GM21717 (cell line): ENCODE measurements at regions not wholly inside any gene's neighbourhood (a gene's known extent, or its start where the extent isn't known, plus 50 kb on each side); places are given as distances from the start of the nearest gene placed in this dataset.

Source experiments
- ATAC-seq: cut with Tn5 transposase; IDR thresholded peaks from one replicate; pipeline ENCODE4 v1.9.1; 2021; ENCODE audit warnings: mild to moderate bottlenecking, moderate library complexity; ENCODE audit not compliant: unreplicated experiment

GRCh38 chr6:1123386-1124375 is 188.2 kb upstream of the FOXQ1 start:
- no peak for ATAC-seq

GRCh38 chr6:1122083-1122482 is 189.8 kb upstream of the FOXQ1 start:
- no peak for ATAC-seq

GRCh38 chr6:1118287-1118647 is 193.6 kb upstream of the FOXQ1 start:
- no peak for ATAC-seq

- no peak for ATAC-seq
These were observed 194.2 kb upstream of the FOXQ1 start for GRCh38 chr6:1117530-1118286.

DNA sequence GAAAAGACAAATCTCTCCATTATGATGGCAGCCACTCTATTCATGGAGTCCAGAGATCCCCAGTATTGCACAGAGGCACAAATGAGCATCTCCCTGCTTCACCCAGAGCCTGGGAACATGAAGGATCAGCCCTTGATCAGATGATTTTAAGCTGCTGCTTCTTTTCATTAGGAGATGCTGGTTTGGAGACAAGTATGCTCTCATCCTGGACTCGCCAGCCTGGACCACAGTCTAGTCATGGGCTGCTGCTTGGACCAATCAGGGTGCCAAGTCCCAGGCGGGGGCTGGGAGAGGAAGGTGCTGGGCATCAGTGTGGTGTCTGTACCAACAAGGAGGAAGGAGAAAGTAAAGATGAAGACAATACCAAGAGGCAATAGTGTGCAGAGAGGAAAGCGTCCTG is 195.7 kb upstream of the FOXQ1 start:
- no peak for ATAC-seq

DNA sequence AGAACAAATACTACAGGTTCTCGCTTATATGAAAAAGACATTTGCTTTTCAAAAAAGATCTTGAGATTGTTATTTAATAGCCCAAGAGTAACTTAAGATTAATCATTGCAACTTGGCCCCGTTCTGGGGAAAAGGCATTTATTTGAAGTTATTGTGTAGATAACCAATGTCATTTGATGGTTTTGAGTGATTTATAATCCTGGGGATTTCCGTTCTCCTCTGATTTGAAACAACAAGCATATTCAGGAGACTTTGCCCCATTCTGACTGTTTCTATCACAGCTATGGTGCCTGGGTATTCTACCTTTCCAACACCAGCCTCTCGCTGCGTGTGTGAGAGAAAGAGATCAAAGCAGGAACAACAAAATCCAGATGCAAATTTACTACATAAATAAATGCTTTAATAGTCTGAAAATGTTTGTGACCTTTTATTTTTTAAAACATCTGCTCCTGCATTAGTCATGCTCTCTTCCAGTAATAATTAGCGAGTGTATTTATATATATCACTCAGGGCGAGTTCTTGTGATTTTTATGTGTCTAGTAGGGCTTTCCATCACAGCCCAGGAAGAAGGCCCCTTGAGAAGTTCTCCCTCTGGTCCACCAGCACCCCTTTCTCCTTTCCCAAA is 197.9 kb upstream of the FOXQ1 start:
- no peak for ATAC-seq

DNA sequence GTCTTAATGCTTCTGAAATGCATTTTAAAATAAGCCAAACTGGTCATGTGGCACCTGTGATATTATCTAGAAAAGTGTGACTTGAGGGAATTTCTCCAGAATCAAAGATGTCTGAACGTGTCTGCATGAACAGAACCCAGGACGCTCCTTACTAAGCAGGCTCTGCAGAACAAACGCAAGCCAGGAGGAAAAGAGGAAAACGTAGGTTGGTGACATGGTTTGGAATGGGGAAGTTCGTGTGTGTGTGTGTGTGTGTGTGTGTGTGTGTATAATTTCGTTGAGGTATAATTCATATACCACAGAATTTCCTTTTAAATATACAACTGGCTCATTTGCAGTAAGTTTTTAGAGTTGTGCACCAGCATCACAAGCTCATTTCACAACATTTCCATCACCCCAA is 200.5 kb upstream of the FOXQ1 start:
- ATAC-seq, result no peak

- ATAC-seq, result no peak
These were observed 201.0 kb upstream of the FOXQ1 start for GRCh38 chr6:1110941-1111349.

DNA sequence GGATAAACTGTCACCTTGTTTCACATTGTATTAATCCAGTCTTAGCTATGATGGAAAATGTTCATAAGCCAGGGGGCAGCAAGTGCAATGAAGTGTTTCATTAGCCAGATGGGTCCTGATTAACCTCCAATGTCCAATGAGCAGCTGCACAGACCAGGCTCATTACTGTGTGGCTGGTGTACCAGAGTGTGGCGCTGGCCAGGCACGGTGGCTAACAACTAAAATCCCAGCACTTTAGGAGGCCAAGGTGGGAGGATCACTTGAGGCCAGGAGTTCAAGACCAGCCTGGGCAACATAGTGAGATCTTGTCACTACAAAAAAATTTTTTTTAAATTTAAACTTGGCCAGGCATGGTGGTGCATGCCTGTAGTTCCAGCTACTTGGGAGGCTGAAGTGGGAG is 201.7 kb upstream of the FOXQ1 start:
- no peak for ATAC-seq

DNA sequence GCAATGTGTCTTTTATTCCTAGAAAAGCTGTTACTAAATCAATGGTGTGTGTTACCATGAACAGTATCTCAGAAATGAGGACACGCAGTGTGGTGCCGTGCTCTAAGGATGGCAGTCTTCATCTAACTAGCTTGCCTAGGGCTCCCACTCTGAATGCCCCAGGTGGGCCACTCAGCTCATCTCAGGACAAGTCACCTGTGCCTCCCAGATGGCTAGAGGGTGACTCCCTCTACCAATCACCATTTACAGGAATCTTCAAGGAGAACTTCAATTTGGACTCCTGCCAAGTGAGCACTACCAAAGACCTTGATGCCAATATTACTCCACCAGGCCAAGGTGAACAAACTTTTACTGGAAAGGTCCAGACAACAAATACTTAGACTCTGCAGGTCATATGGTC is 202.8 kb upstream of the FOXQ1 start:
- ATAC-seq, result no peak

- no peak for ATAC-seq
These were observed 203.7 kb upstream of the FOXQ1 start for GRCh38 chr6:1108198-1108597.

DNA sequence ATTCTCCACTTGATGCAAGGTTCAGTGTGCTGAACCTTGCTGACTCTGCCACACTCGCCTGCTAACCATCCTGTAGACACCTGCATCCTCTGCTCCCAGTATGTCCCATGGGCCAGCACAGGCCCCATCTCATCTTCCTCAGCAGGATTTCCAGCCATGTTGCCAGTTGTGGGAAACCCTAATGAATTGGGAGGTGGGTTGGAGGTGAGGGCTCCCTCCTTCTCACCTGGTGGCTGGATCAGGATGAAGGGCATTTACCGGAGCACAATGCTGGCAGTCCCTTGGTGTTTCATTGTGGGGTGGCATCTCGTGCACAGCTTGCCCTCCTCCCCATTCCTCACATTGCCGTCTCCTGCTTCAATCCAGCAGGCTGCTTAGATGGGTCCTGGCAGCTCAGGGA is 204.3 kb upstream of the FOXQ1 start:
- ATAC-seq, result no peak

GRCh38 chr6:1105833-1106400 is 206.0 kb upstream of the FOXQ1 start:
- no peak for ATAC-seq

GRCh38 chr6:1104988-1105670 is 206.8 kb upstream of the FOXQ1 start:
- no peak for ATAC-seq

GRCh38 chr6:1103945-1104623 is 207.8 kb upstream of the FOXQ1 start:
- ATAC-seq, result no peak

GRCh38 chr6:1103021-1103420 is 208.9 kb upstream of the FOXQ1 start:
- ATAC-seq, result no peak

DNA sequence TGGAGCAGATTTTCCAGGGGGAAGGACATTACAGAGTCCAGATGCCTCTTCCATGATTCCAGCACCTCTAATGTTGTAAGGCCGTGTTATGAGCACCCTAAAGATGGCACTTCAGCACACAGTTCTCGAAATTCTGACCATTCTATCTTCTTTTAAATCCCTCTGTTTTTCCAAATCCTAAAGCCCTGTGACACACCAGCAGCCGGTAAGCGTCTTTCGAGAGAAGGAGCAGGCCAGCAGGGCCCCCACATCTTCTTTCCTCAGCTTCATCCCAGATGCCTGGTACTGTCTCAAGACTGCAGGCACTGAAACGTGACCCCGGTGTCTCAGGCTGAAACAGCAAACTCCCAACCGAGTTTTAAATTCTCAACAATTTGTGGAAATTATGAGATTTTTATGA is 211.6 kb upstream of the FOXQ1 start:
- no peak for ATAC-seq

DNA sequence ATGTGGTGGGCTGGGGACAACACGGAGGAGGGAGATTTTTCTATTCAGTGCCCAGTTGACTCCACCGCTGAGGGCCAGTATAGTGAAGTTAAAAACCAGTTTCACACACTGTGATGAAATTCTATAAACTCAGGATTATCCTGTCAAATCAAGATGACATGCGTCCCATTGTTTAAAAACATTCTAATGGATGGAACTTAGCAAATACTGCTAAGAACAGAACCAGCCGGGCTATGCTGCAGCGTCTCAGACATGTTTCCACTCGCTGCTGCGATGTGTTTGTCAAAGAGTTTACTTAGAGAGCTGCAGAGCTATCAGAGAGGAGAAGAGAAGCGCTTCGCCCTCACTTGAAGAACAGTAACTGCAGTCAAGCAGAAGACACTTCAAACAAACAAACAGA is 212.6 kb upstream of the FOXQ1 start:
- no peak for ATAC-seq

GRCh38 chr6:1096967-1097765 is 214.7 kb upstream of the FOXQ1 start:
- no peak for ATAC-seq
